ENCODE measurements at regions not wholly inside any gene's neighbourhood (a gene's known extent, or its start where the extent isn't known, plus 50 kb on each side); places are given as distances from the start of the nearest gene placed in this dataset.
A peak's percentile ranks its signal among the peaks of the same experiment; 100 is the strongest.

GRCh38 chr12:43282106-43282505, 269.9 kb downstream of the ADAMTS20 start:
- Histone ChIP-seq H3K36me3 (no peaks in the 10 kb centered on the region), H3K27ac (no peak overlapping the region), H3K4me3 (no peak overlapping the region), H3K27me3 (no peaks in the 10 kb centered on the region), H3K9me3 (no peaks in the 10 kb centered on the region), H3K4me1 (no peaks in the 10 kb centered on the region)
- TF ChIP-seq POLR2A (IDR thresholded peaks at IDR 0.05) (no peak), CTCF (IDR thresholded peaks at IDR 0.05) (peak in 1 of 4 experiments; percentile 17)
- DNase-seq, result no peak
- intact Hi-C loops (cut with DNase I), result loop anchor here (2.0 kb wide), 1 partner anchor 799 kb away; no protein-coding TSS in a partner anchor

GRCh38 chr12:43281563-43281962, 270.4 kb downstream of the ADAMTS20 start:
- Histone ChIP-seq H3K27ac (no peak overlapping the region), H3K27me3 (no peaks in the 10 kb centered on the region), H3K4me3 (no peak overlapping the region), H3K9me3 (no peaks in the 10 kb centered on the region), H3K4me1 (no peaks in the 10 kb centered on the region), H3K36me3 (no peaks in the 10 kb centered on the region)
- 85 to 89% methylated on average over 3 of the region's 3 CpGs for WGBS, 2 donors
- TF ChIP-seq EP300 (IDR thresholded peaks at IDR 0.05), result no peak
- intact Hi-C loops (cut with DNase I), result no loop called here
- DNase-seq, result no peak

- TF ChIP-seq POLR2AphosphoS5 (IDR thresholded peaks at IDR 0.05) (no peak), CTCF (IDR thresholded peaks at IDR 0.05) (no peak), EP300 (IDR thresholded peaks at IDR 0.05) (no peak), POLR2A (IDR thresholded peaks at IDR 0.05) (no peak)
- Histone ChIP-seq H3K27ac (no peak overlapping the region), H3K4me1 (no peaks in the 10 kb centered on the region), H3K36me3 (no peaks in the 10 kb centered on the region), H3K9me3 (no peaks in the 10 kb centered on the region), H3K27me3 (no peaks in the 10 kb centered on the region), H3K4me3 (no peak overlapping the region)
- intact Hi-C loops (cut with DNase I), result no loop called here
- WGBS, 2 donors, result 47 to 48% methylated on average over 3 of the region's 3 CpGs
- DNase-seq, result no peak
Observed at GRCh38 chr12:43278541-43278832, 273.5 kb downstream of the ADAMTS20 start.

GRCh38 chr12:43277651-43278540, 274.1 kb downstream of the ADAMTS20 start:
- H3K27me3 ChIP-seq, result no peaks in the 10 kb centered on the region
- 18 to 55% methylated on average over 7 of the region's 7 CpGs for WGBS, 2 donors
- no peak overlapping the region for H3K27ac ChIP-seq
- DNase-seq, result no peak
- no peaks in the 10 kb centered on the region for H3K9me3 ChIP-seq
- H3K4me3 ChIP-seq, result no peak overlapping the region
- intact Hi-C loops (cut with DNase I), result no loop called here
- no peak for TF ChIP-seq POLR2AphosphoS5 (IDR thresholded peaks at IDR 0.05)
- no peak for TF ChIP-seq POLR2A (IDR thresholded peaks at IDR 0.05)
- no peak for TF ChIP-seq EP300 (IDR thresholded peaks at IDR 0.05)
- no peak for TF ChIP-seq CTCF (IDR thresholded peaks at IDR 0.05)
- H3K36me3 ChIP-seq, result no peaks in the 10 kb centered on the region
- no peaks in the 10 kb centered on the region for H3K4me1 ChIP-seq

GRCh38 chr12:43273467-43273866, 278.5 kb downstream of the ADAMTS20 start:
- 75 to 84% methylated on average over 2 of the region's 2 CpGs for WGBS, 2 donors
- Histone ChIP-seq H3K4me3 (no peak overlapping the region), H3K9me3 (no peaks in the 10 kb centered on the region), H3K4me1 (no peaks in the 10 kb centered on the region), H3K27ac (no peak overlapping the region), H3K36me3 (no peaks in the 10 kb centered on the region), H3K27me3 (no peaks in the 10 kb centered on the region)
- intact Hi-C loops (cut with DNase I), result no loop called here
- TF ChIP-seq CTCF (IDR thresholded peaks at IDR 0.05) (no peak), EP300 (IDR thresholded peaks at IDR 0.05) (no peak)
- DNase-seq, result no peak
